ENCODE measurements at regions not wholly inside any gene's neighbourhood (a gene's known extent, or its start where the extent isn't known, plus 50 kb on each side); places are given as distances from the start of the nearest gene placed in this dataset.
"Not testable (repeated sequence)": the region's sequence is repeated elsewhere in the genome, so short reads cannot be mapped to it uniquely, and the experiment has no call there.

DNA sequence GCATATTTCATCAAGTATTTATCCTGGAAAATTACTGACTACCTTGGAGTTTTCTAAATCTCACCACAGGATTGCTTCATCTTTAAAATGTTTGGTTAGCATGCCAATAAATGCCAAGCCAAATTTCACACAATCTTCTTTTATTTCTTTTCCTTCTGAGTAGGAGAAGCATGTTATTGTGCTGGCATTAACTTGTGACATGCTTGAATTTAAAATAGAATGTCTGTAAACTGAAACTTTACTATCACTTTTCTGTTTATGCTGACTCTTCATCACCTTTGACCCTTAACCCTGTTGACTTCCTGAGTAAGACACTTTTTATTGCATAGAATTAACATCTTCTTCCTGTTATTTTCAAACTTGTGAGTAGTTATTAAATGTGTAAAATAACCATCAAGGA is 56.2 kb upstream of the LRRTM4 start:
- no peak for DNase-seq (ENCODE audit: low read depth)

DNA sequence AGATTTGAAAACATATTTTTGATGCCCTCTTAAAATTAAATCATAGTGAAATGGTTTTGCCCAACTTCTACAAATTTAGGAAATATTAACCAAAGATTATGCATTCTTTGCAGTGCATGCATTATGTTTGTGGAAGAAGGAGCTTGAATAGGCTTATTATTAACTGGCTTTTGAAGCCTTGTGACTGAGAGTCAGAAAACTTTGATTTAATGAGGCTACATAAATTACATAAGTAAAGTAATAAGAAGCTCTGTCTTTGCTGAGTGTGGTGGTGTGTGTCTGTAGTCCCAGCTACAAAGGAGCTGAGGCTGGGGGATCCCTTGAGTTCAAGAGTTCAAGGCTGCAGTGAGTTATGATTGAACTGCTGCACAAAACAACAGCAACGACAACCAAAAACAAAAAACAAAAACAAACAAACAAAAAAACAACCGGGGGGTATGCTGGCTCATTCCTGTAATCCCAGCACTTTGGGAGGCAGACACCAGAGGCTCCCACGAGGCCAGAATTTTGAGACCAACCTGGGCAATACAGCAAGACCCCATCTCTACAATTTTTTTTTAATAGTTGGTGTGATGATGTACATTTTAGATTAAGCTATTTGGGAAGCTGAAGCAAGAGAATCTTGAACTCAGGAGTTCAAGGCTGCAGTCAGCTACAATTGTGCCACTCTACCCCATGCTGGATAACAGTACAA is 57.0 kb upstream of the LRRTM4 start:
- no peak for DNase-seq (ENCODE audit: low read depth)

DNA sequence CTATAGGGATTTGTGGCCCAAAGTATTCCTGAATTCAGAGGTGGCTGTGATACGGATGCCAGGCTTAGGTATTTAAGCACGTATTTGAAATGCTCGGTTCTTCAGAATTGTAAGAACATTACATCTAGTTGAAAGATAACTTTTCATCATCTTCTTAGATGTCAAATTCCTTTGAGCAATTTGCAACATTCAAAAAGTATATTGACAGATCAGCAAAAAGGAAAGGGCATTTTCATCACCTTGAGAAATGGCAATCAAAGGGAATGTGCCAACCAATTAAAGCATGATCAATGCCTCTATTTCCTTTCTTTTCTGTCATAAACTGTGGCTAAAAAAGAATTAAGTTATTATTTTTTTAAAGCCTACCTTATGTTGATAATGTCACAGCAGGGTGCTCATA is 66.3 kb upstream of the LRRTM4 start:
- DNase-seq (ENCODE audit: low read depth) = no peak

GRCh38 chr2:77590298-77590917 is 68.2 kb upstream of the LRRTM4 start:
- no peak for DNase-seq (ENCODE audit: low read depth)

DNA sequence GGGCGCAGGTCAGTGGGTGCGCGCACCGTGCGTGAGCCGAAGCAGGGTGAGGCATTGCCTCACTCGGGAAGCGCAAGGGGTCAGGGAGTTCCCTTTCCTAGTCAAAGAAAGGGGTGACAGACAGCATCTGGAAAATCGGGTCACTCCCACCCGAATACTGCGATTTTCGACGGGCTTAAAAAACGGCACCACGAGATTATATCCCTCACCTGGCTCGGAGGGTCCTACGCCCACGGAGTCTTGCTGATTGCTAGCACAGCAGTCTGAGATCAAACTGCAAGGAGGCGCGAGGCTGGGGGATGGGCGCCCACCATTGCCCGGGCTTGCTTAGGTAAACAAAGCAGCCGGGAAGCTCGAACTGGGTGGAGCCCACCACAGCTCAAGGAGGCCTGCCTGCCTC is 70.8 kb upstream of the LRRTM4 start:
- DNase-seq (ENCODE audit: low read depth) = not testable (repeated sequence)

- no peak for DNase-seq (ENCODE audit: low read depth)
Observed at GRCh38 chr2:77602771-77603170, 80.6 kb upstream of the LRRTM4 start.

GRCh38 chr2:77604953-77605929 is 83.1 kb upstream of the LRRTM4 start:
- no peak for DNase-seq (ENCODE audit: low read depth)

- DNase-seq (ENCODE audit: low read depth) = no peak
Observed at GRCh38 chr2:77608510-77608909, 86.3 kb upstream of the LRRTM4 start.

GRCh38 chr2:77629539-77629938 is 107.4 kb upstream of the LRRTM4 start:
- DNase-seq (ENCODE audit: low read depth) = no peak

GRCh38 chr2:77631007-77631406 is 108.8 kb upstream of the LRRTM4 start:
- DNase-seq (ENCODE audit: low read depth) = no peak

DNA sequence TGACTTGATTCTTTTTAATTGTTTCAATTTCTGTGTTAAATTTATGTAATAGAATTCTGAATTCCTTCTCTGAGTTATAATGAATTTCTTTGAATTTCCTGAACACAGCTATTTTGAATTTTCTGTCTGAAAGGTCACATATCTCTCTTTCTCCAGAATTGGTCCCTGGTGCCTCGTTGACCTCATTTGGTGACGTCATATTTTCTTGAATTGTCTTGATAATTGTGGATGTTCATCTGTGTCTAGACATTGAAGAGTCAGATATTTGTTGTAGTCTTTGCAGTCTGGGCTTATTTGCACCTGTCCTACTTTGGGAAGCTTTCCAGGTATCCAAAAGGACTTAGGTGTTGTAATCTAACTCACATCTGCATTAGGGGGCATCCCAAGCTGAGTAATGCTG is 111.4 kb upstream of the LRRTM4 start:
- DNase-seq (ENCODE audit: low read depth) = no peak

DNA sequence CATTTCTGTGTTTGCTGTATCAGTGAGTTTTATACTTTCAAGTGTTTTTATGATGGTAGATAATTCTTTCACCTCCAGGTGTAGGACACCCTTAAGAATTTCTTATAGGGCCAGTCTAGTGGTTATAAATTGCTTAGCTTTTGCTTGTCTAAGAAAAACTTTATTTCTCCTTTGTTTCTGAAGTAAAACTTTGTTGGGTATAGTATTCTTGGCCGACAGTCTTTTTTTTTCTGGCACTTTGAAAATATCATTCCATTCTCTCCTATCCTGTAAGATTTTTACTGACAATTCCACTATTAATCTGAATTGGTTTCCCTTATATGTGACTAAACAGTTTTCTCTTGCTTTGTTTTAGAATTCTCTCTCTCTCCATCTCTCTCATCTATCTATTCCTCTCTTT is 118.7 kb upstream of the LRRTM4 start:
- no peak for DNase-seq (ENCODE audit: low read depth)

GRCh38 chr2:77642339-77642738 is 120.2 kb upstream of the LRRTM4 start:
- DNase-seq (ENCODE audit: low read depth) = no peak

DNA sequence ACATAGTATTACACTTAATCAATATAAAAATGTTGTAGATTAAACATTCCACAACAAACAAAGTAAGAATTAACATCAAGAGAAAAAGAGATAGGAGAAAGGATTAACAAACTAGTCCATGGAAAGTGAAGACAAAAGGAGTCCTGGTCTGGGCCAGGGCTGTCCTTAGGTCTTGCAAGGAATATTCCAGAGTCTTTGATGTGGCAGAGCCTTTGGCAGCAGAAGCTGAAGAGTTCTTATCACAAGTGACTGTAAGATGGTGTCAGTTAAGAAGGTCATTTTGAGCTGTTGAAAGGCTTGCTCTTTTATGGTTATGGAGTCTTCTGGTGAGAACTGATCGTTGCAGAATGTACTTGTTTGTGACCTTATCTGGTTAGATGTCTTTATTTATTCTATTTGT is 127.7 kb upstream of the LRRTM4 start:
- DNase-seq (ENCODE audit: low read depth) = no peak

- no peak for DNase-seq (ENCODE audit: low read depth)
Observed at GRCh38 chr2:77652499-77652898, 130.3 kb upstream of the LRRTM4 start.

DNA sequence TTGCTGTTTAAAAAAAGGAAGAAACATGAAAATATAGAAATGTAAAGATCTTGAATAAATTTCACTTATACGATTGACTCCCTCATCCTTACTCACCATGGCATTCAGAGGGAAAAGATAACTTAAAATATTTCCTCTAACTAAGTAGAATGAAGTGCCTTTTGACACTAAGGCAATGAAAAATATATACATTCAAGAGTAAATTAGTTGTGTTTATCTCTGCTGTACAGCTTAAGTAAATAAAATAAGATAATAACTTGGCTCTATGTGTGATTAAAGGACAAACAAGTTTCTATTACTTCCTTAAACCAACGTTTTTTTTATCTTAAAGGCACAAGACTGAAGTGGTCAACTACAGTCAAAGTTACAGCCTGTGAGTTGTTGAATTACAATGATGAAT is 142.3 kb upstream of the LRRTM4 start:
- no peak for DNase-seq (ENCODE audit: low read depth)

DNA sequence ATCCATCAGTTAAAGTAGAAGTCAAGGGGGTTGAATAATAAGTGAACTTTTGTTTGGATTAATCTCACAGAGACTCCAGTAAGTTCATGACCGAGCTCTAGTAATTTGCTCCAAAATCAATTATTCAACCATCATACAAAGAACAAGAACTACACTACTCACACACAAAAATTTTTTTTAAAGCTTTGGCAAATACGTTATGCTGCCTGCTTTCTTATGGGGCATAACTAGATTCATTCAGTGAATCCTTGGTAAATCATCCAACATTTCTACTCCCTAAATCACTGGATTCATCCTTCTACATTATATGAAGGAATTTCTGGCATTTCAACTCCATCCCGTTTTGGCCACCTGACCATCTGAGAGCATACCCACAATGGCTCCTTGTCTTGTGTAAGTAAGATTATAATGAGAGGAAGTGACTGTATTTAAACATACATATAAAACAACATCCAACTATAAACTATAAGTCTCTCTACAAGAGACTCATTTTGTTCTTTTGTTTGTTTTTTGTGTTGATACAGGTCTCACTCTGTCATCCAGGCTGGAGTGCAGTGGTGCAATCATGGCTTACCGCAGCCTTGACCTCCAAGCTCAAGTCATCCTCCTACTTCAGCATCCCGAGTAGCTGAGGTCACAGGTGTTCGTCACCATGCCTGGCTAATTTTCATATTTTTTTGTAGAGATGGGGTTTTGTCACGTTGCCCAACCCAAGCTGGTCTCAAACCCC is 144.2 kb upstream of the LRRTM4 start:
- DNase-seq (ENCODE audit: low read depth) = peak; percentile 6

- not testable (repeated sequence) for DNase-seq (ENCODE audit: low read depth)
Observed at GRCh38 chr2:77684543-77685319, 162.6 kb upstream of the LRRTM4 start.

- no peak for DNase-seq (ENCODE audit: low read depth)
Observed at GRCh38 chr2:77712601-77713000, 190.4 kb upstream of the LRRTM4 start.

- no peak for DNase-seq (ENCODE audit: low read depth)
Observed at GRCh38 chr2:77713412-77713811, 191.2 kb upstream of the LRRTM4 start.

- no peak for DNase-seq (ENCODE audit: low read depth)
Observed at GRCh38 chr2:77720115-77720514, 197.9 kb upstream of the LRRTM4 start.
